ENCODE measurements at regions not wholly inside any gene's neighbourhood (a gene's known extent, or its start where the extent isn't known, plus 50 kb on each side); places are given as distances from the start of the nearest gene placed in this dataset.

GRCh38 chr2:48085888-48086287 is 179.6 kb upstream of the FBXO11 start:
- TF ChIP-seq, protein P1, sequence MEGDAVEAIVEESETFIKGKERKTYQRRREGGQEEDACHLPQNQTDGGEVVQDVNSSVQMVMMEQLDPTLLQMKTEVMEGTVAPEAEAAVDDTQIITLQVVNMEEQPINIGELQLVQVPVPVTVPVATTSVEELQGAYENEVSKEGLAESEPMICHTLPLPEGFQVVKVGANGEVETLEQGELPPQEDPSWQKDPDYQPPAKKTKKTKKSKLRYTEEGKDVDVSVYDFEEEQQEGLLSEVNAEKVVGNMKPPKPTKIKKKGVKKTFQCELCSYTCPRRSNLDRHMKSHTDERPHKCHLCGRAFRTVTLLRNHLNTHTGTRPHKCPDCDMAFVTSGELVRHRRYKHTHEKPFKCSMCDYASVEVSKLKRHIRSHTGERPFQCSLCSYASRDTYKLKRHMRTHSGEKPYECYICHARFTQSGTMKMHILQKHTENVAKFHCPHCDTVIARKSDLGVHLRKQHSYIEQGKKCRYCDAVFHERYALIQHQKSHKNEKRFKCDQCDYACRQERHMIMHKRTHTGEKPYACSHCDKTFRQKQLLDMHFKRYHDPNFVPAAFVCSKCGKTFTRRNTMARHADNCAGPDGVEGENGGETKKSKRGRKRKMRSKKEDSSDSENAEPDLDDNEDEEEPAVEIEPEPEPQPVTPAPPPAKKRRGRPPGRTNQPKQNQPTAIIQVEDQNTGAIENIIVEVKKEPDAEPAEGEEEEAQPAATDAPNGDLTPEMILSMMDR (IDR thresholded peaks at IDR 0.05) = no peak
- TF ChIP-seq POLR2AphosphoS5 (IDR thresholded peaks at IDR 0.05) (no peak), POLR2A (IDR thresholded peaks at IDR 0.05) (no peak), EP300 (IDR thresholded peaks at IDR 0.05; ENCODE audit: low read depth) (no peak)
